Dendritic cell treated with granulocyte-macrophage colony-stimulating factor and Interleukin-4, amounts not matched to agents 40 ng/mL and 50 ng/mL, for 4 days (primary cell): ENCODE measurements at regions not wholly inside any gene's neighbourhood (a gene's known extent, or its start where the extent isn't known, plus 50 kb on each side); places are given as distances from the start of the nearest gene placed in this dataset.

Source experiments
- H3K27ac Mint-ChIP-seq: one replicate; pipeline ENCODE4 v1.8.0; 2022; ENCODE audit warnings: mild to moderate bottlenecking, mixed read lengths
- H3K27me3 Mint-ChIP-seq: one replicate; pipeline ENCODE4 v1.8.0; 2022; ENCODE audit warnings: mild to moderate bottlenecking, mixed read lengths
- H3K36me3 Mint-ChIP-seq: one replicate; pipeline ENCODE4 v1.8.0; 2022; ENCODE audit warnings: low read depth, mixed read lengths
- H3K4me1 Mint-ChIP-seq: one replicate; pipeline ENCODE4 v1.8.0; 2022; ENCODE audit warnings: low read depth, mixed read lengths
- H3K4me3 Mint-ChIP-seq: one replicate; pipeline ENCODE4 v1.8.0; 2022; ENCODE audit warnings: mild to moderate bottlenecking, moderate library complexity, mixed read lengths
- H3K9me3 Mint-ChIP-seq: one replicate; pipeline ENCODE4 v1.8.0; 2022; ENCODE audit warnings: mixed read lengths
- intact Hi-C: fragments of 100-400 bp; cut with micrococcal nuclease; formaldehyde crosslinking; loops from one replicate; pipeline ENCODE4 v1.15.0; 2022

GRCh38 chr17:79249929-79250521, 175.4 kb downstream of the ENGASE start:
- Mint-ChIP-seq H3K4me1 (no peaks in the 10 kb centered on the region), H3K4me3 (no peak overlapping the region), H3K36me3 (no peaks in the 10 kb centered on the region), H3K27ac (no peak overlapping the region), H3K27me3 (peaks cover 20% of the 10 kb centered on the region), H3K9me3 (no peaks in the 10 kb centered on the region)
- intact Hi-C loops = no loop called here

- intact Hi-C loops = no loop called here
- Mint-ChIP-seq H3K27ac (no peak overlapping the region), H3K27me3 (peaks cover 20% of the 10 kb centered on the region), H3K4me1 (no peaks in the 10 kb centered on the region), H3K36me3 (no peaks in the 10 kb centered on the region), H3K4me3 (no peak overlapping the region), H3K9me3 (no peaks in the 10 kb centered on the region)
Observed at GRCh38 chr17:79248843-79249493, 174.3 kb downstream of the ENGASE start.

DNA sequence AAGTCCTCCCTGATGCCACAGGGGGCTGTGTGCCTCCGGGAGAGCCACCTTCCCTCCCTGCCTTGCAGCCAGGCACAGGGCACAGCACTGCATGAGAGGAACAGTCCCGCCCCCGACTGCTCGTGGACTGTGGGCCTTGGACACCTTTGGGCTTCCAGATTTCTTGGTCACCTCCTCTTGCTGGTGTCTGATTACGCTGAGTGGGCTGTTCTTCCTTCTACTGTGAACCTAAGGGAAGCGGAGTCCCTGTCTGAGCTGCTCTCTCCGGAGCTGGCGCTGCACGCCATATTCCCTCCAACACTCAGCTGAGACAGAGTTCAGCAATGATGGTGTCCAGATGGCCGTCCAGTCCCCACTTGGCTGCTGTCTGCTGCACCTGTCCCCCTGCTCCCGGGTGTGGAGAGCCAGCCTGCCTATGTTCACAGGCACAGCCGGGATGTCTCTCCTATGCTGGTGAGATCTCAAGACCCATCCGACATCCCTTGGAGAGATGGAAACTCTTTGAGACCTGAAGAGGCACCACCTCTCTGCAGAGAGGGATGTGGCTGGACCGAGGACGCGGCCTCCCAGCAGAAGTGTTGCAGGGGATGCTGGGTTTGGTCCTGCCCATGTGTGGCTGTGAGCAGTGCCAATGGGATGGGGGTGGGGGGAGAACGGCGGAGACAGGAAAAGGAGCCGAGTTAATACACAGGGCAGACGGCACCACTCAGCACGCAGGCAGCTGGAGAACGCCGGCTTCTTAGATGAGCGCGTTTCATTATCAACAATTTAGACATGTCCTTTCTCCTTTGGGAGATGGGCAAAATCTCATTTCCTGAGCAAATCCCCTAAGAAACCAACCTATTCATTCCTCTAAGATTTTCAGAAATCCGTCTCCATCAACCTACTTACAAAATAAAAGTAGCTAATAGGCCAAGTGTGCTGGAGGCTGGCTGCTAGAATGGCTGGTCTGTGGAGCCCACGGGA, 171.9 kb downstream of the ENGASE start:
- Mint-ChIP-seq H3K27me3 (peaks cover 13% of the 10 kb centered on the region), H3K4me1 (no peaks in the 10 kb centered on the region), H3K27ac (no peak overlapping the region), H3K4me3 (no peak overlapping the region), H3K9me3 (no peaks in the 10 kb centered on the region), H3K36me3 (no peaks in the 10 kb centered on the region)
- intact Hi-C loops = no loop called here

DNA sequence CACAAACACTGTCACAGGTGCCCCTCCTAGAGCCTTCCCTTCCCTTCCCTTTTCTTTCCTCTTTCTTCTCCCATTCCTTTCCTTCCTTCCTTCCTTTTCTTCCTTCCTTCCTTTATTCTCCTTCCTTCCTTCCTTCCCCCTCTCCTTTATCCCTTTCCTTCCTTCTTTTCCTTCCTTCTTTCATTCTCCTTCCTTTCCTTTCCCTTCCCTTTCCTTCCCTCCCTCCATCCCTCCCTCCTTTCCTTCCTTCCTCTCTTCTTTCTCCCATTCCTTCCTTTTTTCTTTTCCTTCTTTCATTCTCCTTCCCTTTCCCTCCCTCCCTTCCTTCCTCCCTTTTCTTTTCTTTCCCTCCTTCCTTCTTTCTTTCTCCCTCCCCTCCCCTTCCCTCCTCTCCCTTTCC, 170.0 kb downstream of the ENGASE start:
- Mint-ChIP-seq H3K36me3 (no peaks in the 10 kb centered on the region), H3K4me1 (no peaks in the 10 kb centered on the region), H3K4me3 (no peak overlapping the region), H3K27me3 (peaks cover 9% of the 10 kb centered on the region), H3K27ac (no peak overlapping the region), H3K9me3 (no peaks in the 10 kb centered on the region)
- intact Hi-C loops = no loop called here

DNA sequence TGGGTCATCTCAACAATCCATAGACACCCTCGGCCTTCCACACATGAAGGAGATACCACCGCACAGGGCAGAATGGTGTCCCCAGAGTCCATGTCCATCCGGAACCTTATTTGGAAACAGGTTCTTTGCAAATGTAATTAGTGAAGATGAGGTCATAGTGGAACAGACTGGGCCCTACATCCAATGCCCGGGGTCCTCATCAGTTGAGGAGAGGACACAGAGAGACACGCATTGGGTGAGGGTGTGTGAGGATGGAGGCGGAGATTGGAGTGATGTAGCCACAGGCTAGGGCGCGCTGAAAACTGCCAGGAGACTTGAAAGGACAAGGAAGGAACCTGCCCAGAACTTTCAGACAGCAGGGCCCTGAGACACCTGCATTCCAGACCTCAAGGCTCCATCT, 169.4 kb downstream of the ENGASE start:
- intact Hi-C loops = no loop called here
- peaks cover 5% of the 10 kb centered on the region for H3K27me3 Mint-ChIP-seq
- no peaks in the 10 kb centered on the region for H3K36me3 Mint-ChIP-seq
- no peak overlapping the region for H3K4me3 Mint-ChIP-seq
- H3K27ac Mint-ChIP-seq = no peak overlapping the region
- no peaks in the 10 kb centered on the region for H3K9me3 Mint-ChIP-seq
- H3K4me1 Mint-ChIP-seq = no peaks in the 10 kb centered on the region

DNA sequence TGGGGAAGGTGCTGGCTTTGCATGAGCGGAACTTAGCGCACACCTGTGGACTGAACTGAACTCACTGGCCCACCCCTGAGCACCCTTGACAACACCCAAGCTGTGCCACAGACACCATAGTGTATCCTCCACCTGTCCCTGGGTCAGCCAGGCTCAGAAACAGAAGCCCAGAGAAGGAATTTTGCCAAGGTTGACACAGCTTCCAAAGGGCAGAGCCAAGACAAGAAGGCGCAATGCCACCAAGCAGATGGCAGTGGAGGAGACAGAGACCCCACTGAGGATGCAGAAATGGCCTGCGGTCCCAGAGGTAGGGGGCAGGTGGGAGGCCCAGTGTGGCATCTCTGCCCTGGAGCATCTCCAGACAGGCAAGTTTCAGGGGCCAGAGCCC, 169.0 kb downstream of the ENGASE start:
- no peak overlapping the region for H3K4me3 Mint-ChIP-seq
- no peaks in the 10 kb centered on the region for H3K4me1 Mint-ChIP-seq
- H3K27ac Mint-ChIP-seq = no peak overlapping the region
- no peaks in the 10 kb centered on the region for H3K9me3 Mint-ChIP-seq
- peaks cover 5% of the 10 kb centered on the region for H3K27me3 Mint-ChIP-seq
- H3K36me3 Mint-ChIP-seq = no peaks in the 10 kb centered on the region
- intact Hi-C loops = no loop called here

GRCh38 chr17:79242873-79243602, 168.4 kb downstream of the ENGASE start:
- no peaks in the 10 kb centered on the region for H3K4me1 Mint-ChIP-seq
- H3K27me3 Mint-ChIP-seq = peaks cover 5% of the 10 kb centered on the region

DNA sequence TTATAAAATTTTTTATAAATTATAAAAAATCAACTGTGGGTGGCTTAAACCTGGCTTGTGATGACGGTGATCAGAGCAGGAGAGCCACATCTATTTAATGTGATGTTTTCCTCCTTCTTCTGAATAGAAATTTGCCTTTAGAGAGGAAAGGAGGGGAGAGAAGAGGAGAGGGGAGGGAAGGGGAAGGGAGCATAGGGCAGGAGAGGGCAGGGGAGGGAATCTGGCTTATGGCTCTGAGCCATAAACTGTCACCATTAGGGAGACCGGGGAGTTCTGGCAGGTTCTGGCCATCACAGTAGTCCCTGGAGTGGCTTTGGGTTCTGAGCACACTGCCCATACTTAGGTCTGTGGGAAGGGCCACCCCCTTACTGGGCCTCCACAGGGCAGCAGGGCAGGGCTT, 167.8 kb downstream of the ENGASE start:
- H3K27ac Mint-ChIP-seq = no peak overlapping the region
- H3K4me3 Mint-ChIP-seq = no peak overlapping the region
- H3K36me3 Mint-ChIP-seq = no peaks in the 10 kb centered on the region
- no peaks in the 10 kb centered on the region for H3K4me1 Mint-ChIP-seq
- peaks cover 5% of the 10 kb centered on the region for H3K27me3 Mint-ChIP-seq
- no peaks in the 10 kb centered on the region for H3K9me3 Mint-ChIP-seq
- intact Hi-C loops = no loop called here

More at GRCh38 chr17:79242873-79243602, 168.4 kb downstream of the ENGASE start:
- H3K4me3 Mint-ChIP-seq = no peak overlapping the region
- H3K36me3 Mint-ChIP-seq = no peaks in the 10 kb centered on the region
- H3K27ac Mint-ChIP-seq = no peak overlapping the region
- intact Hi-C loops = no loop called here
- no peaks in the 10 kb centered on the region for H3K9me3 Mint-ChIP-seq

GRCh38 chr17:79241616-79242015, 167.0 kb downstream of the ENGASE start:
- no peaks in the 10 kb centered on the region for H3K36me3 Mint-ChIP-seq
- no peaks in the 10 kb centered on the region for H3K9me3 Mint-ChIP-seq

DNA sequence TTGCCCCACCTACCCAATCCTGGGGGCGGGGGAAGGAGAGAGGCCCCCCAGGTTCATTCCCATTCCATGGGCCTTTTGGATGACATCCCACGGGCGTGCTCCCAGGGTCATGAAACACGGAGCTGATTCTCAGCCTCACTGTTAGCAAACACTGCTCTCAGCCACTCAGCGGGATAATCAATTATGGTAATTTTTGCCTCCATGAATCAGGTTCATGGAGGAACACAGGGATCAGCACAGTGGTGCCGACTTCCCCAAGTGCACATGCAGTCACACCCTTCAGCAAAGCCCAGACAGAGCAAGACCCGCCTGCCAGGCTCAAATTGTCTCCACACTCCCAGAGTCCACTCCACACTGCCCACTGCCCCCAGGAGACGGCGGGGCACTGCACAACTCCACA, 164.6 kb downstream of the ENGASE start:
- H3K4me3 Mint-ChIP-seq = no peak overlapping the region
- H3K27ac Mint-ChIP-seq = no peak overlapping the region
- H3K27me3 Mint-ChIP-seq = peaks cover 3% of the 10 kb centered on the region
- H3K36me3 Mint-ChIP-seq = no peaks in the 10 kb centered on the region
- intact Hi-C loops = no loop called here
- H3K9me3 Mint-ChIP-seq = no peaks in the 10 kb centered on the region
- peaks cover 7% of the 10 kb centered on the region for H3K4me1 Mint-ChIP-seq

More at GRCh38 chr17:79241616-79242015, 167.0 kb downstream of the ENGASE start:
- no peak overlapping the region for H3K27ac Mint-ChIP-seq
- H3K27me3 Mint-ChIP-seq = peaks cover 5% of the 10 kb centered on the region
- intact Hi-C loops = no loop called here
- H3K4me3 Mint-ChIP-seq = no peak overlapping the region
- H3K4me1 Mint-ChIP-seq = peaks cover 5% of the 10 kb centered on the region

DNA sequence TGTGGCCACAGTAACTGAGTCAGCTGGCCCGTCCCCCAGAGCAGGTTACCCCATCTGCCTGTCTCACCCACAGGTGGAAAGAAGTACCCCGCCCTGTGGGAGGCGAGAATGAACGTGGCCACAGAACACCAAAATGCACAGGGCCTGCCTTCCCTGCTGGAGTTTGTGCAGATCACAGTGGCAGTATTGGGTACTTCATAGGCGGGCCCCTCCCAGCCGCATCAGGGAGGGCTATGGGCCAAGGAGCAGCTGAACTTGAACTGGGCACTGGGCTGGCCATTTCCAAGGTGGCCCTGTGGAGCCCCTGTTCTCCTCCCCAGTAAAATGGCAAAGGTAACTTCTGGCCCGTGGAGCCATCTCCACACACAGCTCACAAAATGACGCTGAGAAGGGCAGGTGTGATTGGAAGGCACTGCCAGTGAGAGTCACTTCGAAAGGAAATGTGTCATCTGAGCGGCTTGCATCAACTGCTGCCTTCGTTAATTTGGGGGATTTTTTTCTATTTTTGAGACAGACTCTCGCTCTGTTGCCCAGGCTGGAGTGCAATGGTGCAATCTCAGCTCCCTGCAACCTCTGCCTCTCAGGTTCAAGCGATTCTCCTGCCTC, 162.9 kb downstream of the ENGASE start:
- H3K4me3 Mint-ChIP-seq = no peak overlapping the region
- no peaks in the 10 kb centered on the region for H3K36me3 Mint-ChIP-seq
- peaks cover 7% of the 10 kb centered on the region for H3K4me1 Mint-ChIP-seq
- intact Hi-C loops = no loop called here
- H3K27ac Mint-ChIP-seq = no peak overlapping the region
- peaks cover 3% of the 10 kb centered on the region for H3K27me3 Mint-ChIP-seq
- no peaks in the 10 kb centered on the region for H3K9me3 Mint-ChIP-seq

DNA sequence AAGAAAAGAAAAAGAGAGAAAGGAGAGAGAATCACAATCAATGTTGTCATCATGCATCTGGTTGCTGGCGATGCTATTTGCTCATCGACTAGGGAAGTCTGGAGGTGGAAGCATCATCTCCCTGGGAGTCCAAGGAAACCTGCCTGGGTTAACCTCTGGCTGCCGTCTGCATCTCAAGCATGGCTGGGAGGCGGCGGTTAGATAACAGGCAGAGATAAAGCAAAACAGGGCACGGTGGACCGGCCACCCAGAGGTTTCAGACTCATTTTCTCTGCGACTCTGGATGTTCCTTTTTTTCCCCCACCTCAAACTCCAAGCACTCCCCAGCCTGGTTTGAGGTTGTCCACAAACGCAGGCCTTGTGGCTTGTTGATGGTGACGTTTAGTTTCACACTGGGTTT, 161.2 kb downstream of the ENGASE start:
- Mint-ChIP-seq H3K36me3 (no peaks in the 10 kb centered on the region), H3K4me1 (peaks cover 7% of the 10 kb centered on the region), H3K9me3 (no peaks in the 10 kb centered on the region), H3K4me3 (no peak overlapping the region), H3K27me3 (peaks cover 3% of the 10 kb centered on the region), H3K27ac (no peak overlapping the region)
- intact Hi-C loops = no loop called here

GRCh38 chr17:79233916-79234551, 159.4 kb downstream of the ENGASE start:
- Mint-ChIP-seq H3K36me3 (no peaks in the 10 kb centered on the region), H3K27ac (no peak overlapping the region), H3K4me1 (peaks cover 7% of the 10 kb centered on the region), H3K27me3 (peaks cover 2% of the 10 kb centered on the region), H3K9me3 (no peaks in the 10 kb centered on the region), H3K4me3 (no peak overlapping the region)
- intact Hi-C loops = no loop called here
